Prostate gland (tissue), 2 donors: ENCODE measurements at regions not wholly inside any gene's neighbourhood (a gene's known extent, or its start where the extent isn't known, plus 50 kb on each side); places are given as distances from the start of the nearest gene placed in this dataset.

Source experiments
- DNase-seq: peaks from one replicate; pipeline ENCODE4 v3.0.0-alpha.2; 2019; ENCODE audit warnings: low spot score
- H3K27ac ChIP-seq, 2 donors: fragments of 200-600 bp; sonication (generic); 2 replicates each; pipeline ENCODE4 v1.5.1; 2017 to 2019
- H3K27me3 ChIP-seq: fragments of 200-600 bp; sonication (generic); replicated peaks from 2 replicates; pipeline ENCODE4 v1.5.1; 2019; ENCODE audit not compliant: insufficient read depth
- H3K36me3 ChIP-seq, 2 donors: fragments of 200-600 bp; sonication (generic); 1 replicate in 1 of 2; 2 replicates in 1 of 2; pipeline versions ENCODE4 v1.5.1 to v1.8.1; 2017 to 2019
- H3K4me1 ChIP-seq: fragments of 200-600 bp; sonication (generic); replicated peaks from 2 replicates; pipeline ENCODE4 v1.5.1; 2019
- H3K4me3 ChIP-seq, 2 donors: fragments of 200-600 bp; sonication (generic); 2 replicates each; pipeline ENCODE4 v1.5.1; 2017 to 2019
- H3K9me3 ChIP-seq: fragments of 200-600 bp; sonication (generic); 2 replicates; pipeline ENCODE4 v1.5.1; 2017
- POLR2A ChIP-seq: fragments of 450-650 bp; IDR thresholded peaks from one replicate; pipeline ENCODE4 v1.6.1; 2016; ENCODE audit warnings: antibody characterized with exemption, mild to moderate bottlenecking
- POLR2AphosphoS5 ChIP-seq: sonication (generic); formaldehyde crosslinking; IDR thresholded peaks from one replicate; pipeline ENCODE4 v1.6.1; 2017; ENCODE audit warnings: antibody characterized with exemption
- WGBS: methylation state at CpG from one replicate; pipeline ENCODE4 v1.1.5; 2018; 5-methylcytosine and 5-hydroxymethylcytosine counted together
- intact Hi-C: fragments of 100-400 bp; cut with DNase I; formaldehyde crosslinking; loops from one replicate; pipeline ENCODE4 v1.14.2; 2022
- TF ChIP-seq, protein P1 (sequence below), 4 experiments: fragments of 200-600 bp in 2 of 4; fragments of 450-650 bp in 2 of 4; sonication (generic) in 2 of 4; IDR thresholded peaks; 1 replicate in 3 of 4; 2 replicates in 1 of 4; pipeline ENCODE4 v1.5.1; 2016 to 2019; ENCODE audit warnings: antibody characterized with exemption in 4 of 4, mild to moderate bottlenecking in 2 of 4, moderate library complexity in 2 of 4

DNA sequence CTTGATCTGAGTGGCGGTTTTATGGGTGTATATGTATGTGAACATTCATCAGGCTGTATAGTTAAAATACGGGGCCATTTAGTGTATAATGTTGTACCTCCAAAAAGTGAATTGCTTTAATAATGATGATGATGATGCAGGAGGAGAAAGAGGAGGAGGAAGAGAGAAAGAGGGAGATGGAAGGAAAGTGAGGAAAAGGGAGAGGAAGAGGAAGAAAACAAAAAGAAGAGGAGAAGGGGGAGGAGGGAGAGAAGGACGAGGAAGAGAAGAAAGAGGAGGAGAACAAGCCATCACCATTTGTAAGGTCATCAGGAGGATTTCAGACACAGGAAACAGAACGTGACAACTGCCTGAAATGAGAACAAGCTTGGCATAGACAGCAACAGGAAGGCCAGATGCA lies 168.4 kb upstream of the NCKAP5 start:
- H3K27ac ChIP-seq, result no peak overlapping the region
- no peaks in the 10 kb centered on the region for H3K36me3 ChIP-seq
- TF ChIP-seq POLR2AphosphoS5 (no peak), POLR2A (no peak)
- TF ChIP-seq, protein P1, sequence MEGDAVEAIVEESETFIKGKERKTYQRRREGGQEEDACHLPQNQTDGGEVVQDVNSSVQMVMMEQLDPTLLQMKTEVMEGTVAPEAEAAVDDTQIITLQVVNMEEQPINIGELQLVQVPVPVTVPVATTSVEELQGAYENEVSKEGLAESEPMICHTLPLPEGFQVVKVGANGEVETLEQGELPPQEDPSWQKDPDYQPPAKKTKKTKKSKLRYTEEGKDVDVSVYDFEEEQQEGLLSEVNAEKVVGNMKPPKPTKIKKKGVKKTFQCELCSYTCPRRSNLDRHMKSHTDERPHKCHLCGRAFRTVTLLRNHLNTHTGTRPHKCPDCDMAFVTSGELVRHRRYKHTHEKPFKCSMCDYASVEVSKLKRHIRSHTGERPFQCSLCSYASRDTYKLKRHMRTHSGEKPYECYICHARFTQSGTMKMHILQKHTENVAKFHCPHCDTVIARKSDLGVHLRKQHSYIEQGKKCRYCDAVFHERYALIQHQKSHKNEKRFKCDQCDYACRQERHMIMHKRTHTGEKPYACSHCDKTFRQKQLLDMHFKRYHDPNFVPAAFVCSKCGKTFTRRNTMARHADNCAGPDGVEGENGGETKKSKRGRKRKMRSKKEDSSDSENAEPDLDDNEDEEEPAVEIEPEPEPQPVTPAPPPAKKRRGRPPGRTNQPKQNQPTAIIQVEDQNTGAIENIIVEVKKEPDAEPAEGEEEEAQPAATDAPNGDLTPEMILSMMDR (IDR thresholded peaks at IDR 0.05), result no peak
- WGBS, result 62% methylated on average over 4 of the region's 4 CpGs
- no peaks in the 10 kb centered on the region for H3K27me3 ChIP-seq
- no peaks in the 10 kb centered on the region for H3K4me1 ChIP-seq
- DNase-seq, result no peak
- no peaks in the 10 kb centered on the region for H3K9me3 ChIP-seq
- H3K4me3 ChIP-seq, result no peak overlapping the region
- intact Hi-C loops, result no loop called here

DNA sequence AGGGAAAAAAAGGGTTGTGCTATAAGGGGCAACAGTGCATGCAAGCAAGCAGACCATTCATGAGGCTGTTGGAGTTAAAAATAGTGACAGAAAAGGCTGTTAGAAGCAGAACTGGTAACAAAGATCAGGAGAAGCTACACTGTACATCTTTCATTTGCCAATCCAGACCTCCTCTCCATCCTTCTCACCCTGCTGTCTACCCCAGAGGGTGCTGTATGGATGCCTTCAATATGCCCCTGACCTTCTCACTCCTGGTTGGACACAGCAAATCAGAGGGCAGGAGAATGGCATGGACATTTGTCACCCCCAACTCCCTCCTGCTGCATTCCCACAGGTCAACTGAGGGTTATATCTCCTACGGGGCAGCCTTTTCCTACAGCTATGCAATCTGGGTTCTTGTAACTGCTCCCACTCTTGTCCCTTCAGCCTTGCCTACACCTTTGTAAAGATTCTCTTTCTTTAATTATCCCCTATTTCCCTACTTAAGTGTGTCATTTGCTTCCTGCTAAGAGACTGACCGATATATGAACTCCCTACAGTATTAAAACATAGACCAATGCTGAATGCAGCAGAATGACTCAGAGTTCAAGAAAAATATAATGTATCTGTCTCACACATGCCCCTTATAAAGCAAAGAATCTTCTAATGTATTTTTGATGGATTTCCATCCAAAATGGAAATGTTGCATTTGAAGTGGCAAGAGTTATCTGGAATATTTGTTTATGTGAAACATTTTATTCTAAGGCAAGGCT lies 169.2 kb upstream of the NCKAP5 start:
- intact Hi-C loops, result no loop called here
- H3K27me3 ChIP-seq, result no peaks in the 10 kb centered on the region
- H3K9me3 ChIP-seq, result no peaks in the 10 kb centered on the region
- H3K4me1 ChIP-seq, result no peaks in the 10 kb centered on the region
- WGBS, result 79% methylated on average over 2 of the region's 2 CpGs
- DNase-seq, result no peak
- TF ChIP-seq POLR2A (no peak), POLR2AphosphoS5 (no peak)
- TF ChIP-seq, protein P1 (IDR thresholded peaks at IDR 0.05), result no peak
- H3K36me3 ChIP-seq, result no peaks in the 10 kb centered on the region
- no peak overlapping the region for H3K27ac ChIP-seq
- H3K4me3 ChIP-seq, result no peak overlapping the region

DNA sequence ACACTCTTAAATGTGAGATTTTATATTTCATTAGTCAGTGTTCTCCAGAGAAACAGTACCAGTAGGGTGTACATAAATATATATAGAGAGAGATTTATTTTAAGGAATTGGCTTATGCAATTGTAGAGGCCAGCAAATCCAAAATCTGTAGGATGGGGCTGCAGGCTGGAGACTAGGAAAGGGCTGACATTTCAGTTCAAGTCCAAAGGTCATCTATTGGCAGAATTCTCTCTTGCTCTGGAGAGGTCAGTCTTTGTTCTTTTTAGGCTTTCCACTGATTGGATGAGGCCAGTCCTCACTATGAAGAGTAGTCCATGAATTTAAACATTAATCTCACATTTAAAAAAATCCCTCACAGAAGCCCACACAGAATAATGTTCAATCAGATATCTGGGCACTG lies 170.8 kb upstream of the NCKAP5 start:
- TF ChIP-seq POLR2A (no peak), POLR2AphosphoS5 (no peak)
- TF ChIP-seq, protein P1 (IDR thresholded peaks at IDR 0.05), result no peak
- H3K9me3 ChIP-seq, result no peaks in the 10 kb centered on the region
- H3K27me3 ChIP-seq, result no peaks in the 10 kb centered on the region
- DNase-seq, result no peak
- no peak overlapping the region for H3K4me3 ChIP-seq
- H3K36me3 ChIP-seq, result no peaks in the 10 kb centered on the region
- H3K4me1 ChIP-seq, result no peaks in the 10 kb centered on the region
- no peak overlapping the region for H3K27ac ChIP-seq
- intact Hi-C loops, result no loop called here

DNA sequence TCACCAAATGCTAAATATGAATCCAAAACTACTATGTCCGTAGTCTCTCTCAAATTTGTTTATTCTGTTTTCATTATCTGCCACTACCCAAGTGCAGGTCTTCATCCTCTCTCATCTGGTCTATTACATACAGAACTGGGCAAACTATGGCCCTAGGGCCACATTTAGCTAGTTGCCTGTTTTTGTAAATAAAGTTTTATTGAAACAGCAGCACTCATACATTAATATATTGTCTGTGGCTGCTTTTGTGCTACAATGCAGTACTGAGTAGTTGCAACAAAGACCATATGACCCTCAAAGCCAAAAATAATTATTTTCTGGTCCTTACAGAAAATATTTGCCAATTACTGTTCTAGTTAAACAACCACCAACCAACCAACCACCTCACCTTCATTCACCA lies 172.2 kb upstream of the NCKAP5 start:
- H3K27ac ChIP-seq, result no peak overlapping the region
- no peaks in the 10 kb centered on the region for H3K27me3 ChIP-seq
- TF ChIP-seq, protein P1 (IDR thresholded peaks at IDR 0.05), result no peak
- TF ChIP-seq POLR2A, result no peak
- no peak for TF ChIP-seq POLR2AphosphoS5
- WGBS, result 91% methylated on average over 1 of the region's 1 CpG
- H3K4me3 ChIP-seq, result no peak overlapping the region
- no peaks in the 10 kb centered on the region for H3K4me1 ChIP-seq
- DNase-seq, result no peak
- no peaks in the 10 kb centered on the region for H3K36me3 ChIP-seq
- intact Hi-C loops, result no loop called here
- no peaks in the 10 kb centered on the region for H3K9me3 ChIP-seq

DNA sequence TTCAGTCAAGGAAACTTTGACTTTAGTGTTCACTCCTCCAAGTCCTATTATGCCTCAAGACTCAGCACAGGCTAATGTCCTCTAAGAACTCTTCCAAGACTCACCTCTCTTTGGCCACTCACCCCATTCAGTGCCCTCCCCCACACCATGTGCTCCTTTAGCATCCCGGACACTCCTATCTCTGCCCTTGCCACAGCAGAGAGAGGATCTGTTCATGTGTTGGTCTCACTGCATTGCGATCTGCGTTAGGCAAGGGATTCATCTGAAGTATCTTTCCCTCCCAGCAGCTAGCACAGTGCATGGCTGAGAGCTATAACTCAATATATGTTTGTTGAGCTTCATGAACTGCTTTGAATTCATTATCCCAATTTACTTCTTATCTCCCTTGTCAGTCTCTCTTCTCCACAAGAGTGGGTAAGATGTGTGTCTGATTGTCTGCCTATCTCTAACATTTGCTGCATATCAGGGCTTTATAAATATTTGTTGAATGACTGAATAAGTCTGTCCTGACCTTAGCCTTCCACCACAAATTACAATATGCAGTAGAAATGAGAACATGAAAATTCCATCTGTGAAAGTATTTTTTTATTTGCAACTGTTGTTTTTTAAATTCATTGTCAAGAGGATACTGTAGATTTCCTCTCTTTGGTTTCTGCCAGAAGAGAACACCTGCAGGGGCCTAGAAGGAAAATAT lies 179.9 kb upstream of the NCKAP5 start:
- H3K9me3 ChIP-seq, result no peaks in the 10 kb centered on the region
- no peaks in the 10 kb centered on the region for H3K4me1 ChIP-seq
- intact Hi-C loops, result no loop called here
- no peaks in the 10 kb centered on the region for H3K36me3 ChIP-seq
- TF ChIP-seq POLR2AphosphoS5 (no peak), POLR2A (no peak)
- TF ChIP-seq, protein P1 (IDR thresholded peaks at IDR 0.05), result no peak
- no peaks in the 10 kb centered on the region for H3K27me3 ChIP-seq
- DNase-seq, result no peak
- H3K4me3 ChIP-seq, result no peak overlapping the region
- H3K27ac ChIP-seq, result no peak overlapping the region
- 71% methylated on average over 3 of the region's 3 CpGs for WGBS
